T-helper 2 cell treated with Interferon-gamma antibody and Interleukin-4, amounts not matched to agents 5 μg/mL and 100 μg/mL, for 36 hours (primary cell): ENCODE measurements at regions not wholly inside any gene's neighbourhood (a gene's known extent, or its start where the extent isn't known, plus 50 kb on each side); places are given as distances from the start of the nearest gene placed in this dataset.

Source experiments
- DNase-seq: peaks from one replicate; pipeline ENCODE4 v3.0.0; 2021; ENCODE audit warnings: low spot score
- H3K27ac Mint-ChIP-seq: one replicate; pipeline ENCODE4 v1.8.0; 2021; ENCODE audit warnings: mild to moderate bottlenecking, mixed read lengths
- H3K27me3 Mint-ChIP-seq: one replicate; pipeline ENCODE4 v1.8.0; 2021; ENCODE audit warnings: low read depth, mixed read lengths
- H3K36me3 Mint-ChIP-seq: one replicate; pipeline ENCODE4 v1.8.0; 2021; ENCODE audit warnings: low read depth, mixed read lengths
- H3K4me1 Mint-ChIP-seq: one replicate; pipeline ENCODE4 v1.8.0; 2021; ENCODE audit warnings: low read depth, mixed read lengths
- H3K4me3 Mint-ChIP-seq: one replicate; pipeline ENCODE4 v1.8.0; 2022; ENCODE audit warnings: mild to moderate bottlenecking, moderate library complexity, mixed read lengths
- H3K9me3 Mint-ChIP-seq: one replicate; pipeline ENCODE4 v1.8.0; 2021; ENCODE audit warnings: mixed read lengths

- Mint-ChIP-seq H3K4me3 (no peak overlapping the region), H3K4me1 (peaks cover 5% of the 10 kb centered on the region), H3K36me3 (no peaks in the 10 kb centered on the region), H3K9me3 (no peaks in the 10 kb centered on the region), H3K27me3 (peaks cover 60% of the 10 kb centered on the region), H3K27ac (no peak overlapping the region)
- no peak for DNase-seq
Measured at GRCh38 chr12:111037047-111037446, 116.7 kb upstream of the MYL2 start.

- no peak overlapping the region for H3K27ac Mint-ChIP-seq
Measured at GRCh38 chr12:111035578-111036301, 115.4 kb upstream of the MYL2 start.

GRCh38 chr12:111034886-111035577 lies 114.7 kb upstream of the MYL2 start:
- peaks cover 5% of the 10 kb centered on the region for H3K4me1 Mint-ChIP-seq
- no peak overlapping the region for H3K27ac Mint-ChIP-seq
- peak overlapping the region; percentile 56 for H3K4me3 Mint-ChIP-seq
- H3K9me3 Mint-ChIP-seq, result no peaks in the 10 kb centered on the region
- no peaks in the 10 kb centered on the region for H3K36me3 Mint-ChIP-seq
- DNase-seq, result no peak
- peaks cover 73% of the 10 kb centered on the region for H3K27me3 Mint-ChIP-seq

More at GRCh38 chr12:111035578-111036301, 115.4 kb upstream of the MYL2 start:
- Mint-ChIP-seq H3K36me3 (no peaks in the 10 kb centered on the region), H3K4me3 (peak overlapping the region; percentile 56), H3K27me3 (peaks cover 67% of the 10 kb centered on the region), H3K9me3 (no peaks in the 10 kb centered on the region), H3K4me1 (peaks cover 5% of the 10 kb centered on the region)
- no peak for DNase-seq

- DNase-seq, result no peak
- Mint-ChIP-seq H3K27me3 (peaks cover 78% of the 10 kb centered on the region), H3K4me3 (peak within 1 kb of the TSS; percentile 56), H3K36me3 (no peaks in the 10 kb centered on the region), H3K4me1 (peaks cover 5% of the 10 kb centered on the region), H3K9me3 (no peaks in the 10 kb centered on the region), H3K27ac (no peak within 1 kb of the TSS)
Measured at GRCh38 chr12:111034083-111034885, 113.9 kb upstream of the MYL2 start, which contains the start of gene CUX2. Gene CUX2 (plus strand): TSS chr12:111034165.

DNA sequence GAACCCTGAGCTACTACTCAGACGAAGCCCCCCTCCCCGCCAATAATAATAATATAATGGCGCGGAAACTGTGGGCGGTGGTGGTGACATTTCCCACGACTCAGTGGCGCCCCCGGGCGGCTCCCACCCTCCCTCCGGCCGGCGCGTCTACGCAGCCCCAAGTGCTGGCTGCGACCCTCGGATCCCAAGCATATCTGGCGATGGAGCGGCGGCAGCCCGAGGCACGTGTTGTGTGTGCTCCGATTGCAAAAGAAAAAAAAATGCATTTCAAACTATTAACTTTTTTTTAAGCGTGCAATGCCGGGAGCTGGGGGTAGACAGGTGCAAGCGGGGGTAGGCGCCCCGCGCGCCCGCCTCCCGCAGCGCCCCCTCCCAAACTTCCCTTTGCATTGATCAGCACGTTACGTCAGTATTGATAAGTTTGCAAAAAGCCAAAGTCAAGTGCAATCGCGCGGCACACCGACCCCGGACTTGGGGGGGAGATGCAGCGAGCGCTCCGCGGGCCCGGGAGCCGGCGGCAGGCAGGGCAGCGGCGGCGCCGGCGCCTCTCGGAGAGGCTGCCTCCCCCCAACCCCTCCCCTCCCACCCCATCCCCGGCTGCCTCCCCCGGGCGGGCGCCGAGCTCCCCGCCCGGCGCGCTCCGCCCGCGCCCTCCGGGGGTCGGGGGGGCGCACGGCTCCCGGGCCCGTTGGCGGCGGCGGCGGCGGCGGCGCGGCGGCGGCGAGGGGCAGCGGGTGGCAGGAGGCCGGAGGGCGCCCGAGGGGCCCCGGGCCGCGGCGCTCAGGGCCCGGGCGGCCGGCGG lies 113.1 kb upstream of the MYL2 start:
- DNase-seq, result no peak
- Mint-ChIP-seq H3K27ac (no peak overlapping the region), H3K4me1 (peaks cover 5% of the 10 kb centered on the region), H3K9me3 (no peaks in the 10 kb centered on the region), H3K27me3 (peaks cover 73% of the 10 kb centered on the region), H3K4me3 (no peak overlapping the region), H3K36me3 (no peaks in the 10 kb centered on the region)

DNA sequence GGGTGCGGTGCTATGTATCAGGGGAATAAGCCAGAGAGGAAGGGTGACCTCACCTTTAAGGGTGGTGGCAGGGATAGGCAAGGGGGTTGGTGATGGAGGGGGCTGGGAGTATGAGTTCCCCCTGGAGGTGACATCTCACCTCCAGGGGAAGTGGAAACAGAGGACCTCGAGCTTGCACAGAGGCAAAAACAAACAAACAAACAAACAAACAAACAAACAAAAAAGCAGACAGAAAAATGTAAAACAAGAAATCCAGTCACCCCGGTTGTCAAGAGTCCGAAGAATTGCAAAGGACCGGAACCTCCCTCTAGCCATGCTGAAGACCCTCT lies 112.2 kb upstream of the MYL2 start:
- Mint-ChIP-seq H3K27ac (no peak overlapping the region), H3K27me3 (peaks cover 66% of the 10 kb centered on the region), H3K36me3 (no peaks in the 10 kb centered on the region), H3K4me3 (peak overlapping the region; percentile 28), H3K4me1 (peaks cover 5% of the 10 kb centered on the region), H3K9me3 (no peaks in the 10 kb centered on the region)
- DNase-seq, result no peak

DNA sequence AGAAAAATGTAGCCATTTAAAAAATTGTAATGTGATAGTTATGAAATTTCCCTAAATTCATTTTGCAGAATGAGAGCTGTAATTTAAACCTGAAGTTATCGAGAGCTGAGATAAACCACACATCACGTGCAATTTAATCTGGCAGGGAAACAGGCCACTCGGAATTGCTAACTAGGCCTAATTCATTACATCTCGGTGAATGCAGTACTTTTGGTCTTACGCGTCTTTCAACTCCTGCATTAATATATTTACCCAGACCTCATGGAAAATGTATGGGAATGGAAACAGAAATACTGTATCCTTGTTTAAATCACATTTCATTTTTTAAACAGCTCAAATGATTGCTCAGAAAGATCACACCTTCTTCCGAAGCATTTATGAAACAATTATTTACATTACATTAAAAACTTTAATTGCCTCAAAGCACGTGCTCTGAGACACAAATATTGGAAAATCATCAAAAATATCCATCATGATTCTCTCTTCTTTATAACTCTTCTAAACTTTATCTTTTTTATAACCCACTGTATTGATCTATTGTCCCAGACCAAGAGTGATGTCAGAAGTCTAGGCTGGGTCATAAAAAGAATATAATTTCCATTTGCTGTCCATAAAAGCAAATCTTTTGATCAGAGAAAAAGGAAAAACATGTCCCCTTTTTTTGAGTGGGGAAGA lies 111.7 kb upstream of the MYL2 start:
- H3K27ac Mint-ChIP-seq, result no peak overlapping the region
- H3K36me3 Mint-ChIP-seq, result no peaks in the 10 kb centered on the region
- peak overlapping the region; percentile 28 for H3K4me3 Mint-ChIP-seq
- peaks cover 66% of the 10 kb centered on the region for H3K27me3 Mint-ChIP-seq
- no peaks in the 10 kb centered on the region for H3K9me3 Mint-ChIP-seq
- no peak for DNase-seq
- H3K4me1 Mint-ChIP-seq, result peaks cover 5% of the 10 kb centered on the region

DNA sequence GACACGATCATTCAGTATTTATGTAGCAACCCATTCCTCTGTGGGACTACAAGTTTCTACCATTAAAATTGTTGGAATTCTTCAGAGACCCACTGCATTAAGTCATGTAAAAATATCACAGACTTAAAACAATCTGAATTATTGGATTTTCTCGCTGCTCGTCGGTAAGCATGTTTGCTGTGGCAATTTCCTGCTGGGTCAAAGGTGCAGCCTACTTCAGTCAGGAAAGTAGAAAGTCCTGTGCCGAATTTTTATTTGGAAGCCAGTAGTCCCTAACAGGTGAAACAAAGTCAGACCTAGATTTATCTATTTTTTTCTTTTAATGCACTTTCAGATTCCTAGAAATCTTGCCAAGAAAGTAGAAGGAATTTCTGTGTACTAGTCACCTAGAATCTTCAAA lies 110.4 kb upstream of the MYL2 start:
- no peak overlapping the region for H3K4me3 Mint-ChIP-seq
- no peaks in the 10 kb centered on the region for H3K36me3 Mint-ChIP-seq
- no peak for DNase-seq
- H3K4me1 Mint-ChIP-seq, result peaks cover 3% of the 10 kb centered on the region
- no peaks in the 10 kb centered on the region for H3K9me3 Mint-ChIP-seq
- H3K27ac Mint-ChIP-seq, result no peak overlapping the region
- peaks cover 58% of the 10 kb centered on the region for H3K27me3 Mint-ChIP-seq

DNA sequence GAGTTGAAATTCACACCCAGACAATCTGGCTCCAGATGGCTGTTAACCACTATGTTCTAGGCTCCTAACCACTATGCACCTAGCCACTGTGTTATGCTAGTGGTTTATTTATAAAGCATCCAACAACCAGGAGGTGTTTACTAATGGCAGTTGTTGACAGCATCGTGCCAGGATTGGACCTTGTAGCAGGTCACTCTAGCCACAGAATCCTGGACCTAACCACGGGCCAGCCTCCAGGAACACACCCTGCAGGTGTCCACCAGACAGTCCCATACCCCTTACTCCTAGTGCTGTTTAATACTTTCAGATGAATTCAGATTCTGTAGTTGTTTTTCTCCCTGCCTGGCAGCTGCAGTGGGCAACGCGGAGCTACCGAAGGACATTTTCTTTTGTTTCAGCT lies 109.4 kb upstream of the MYL2 start:
- H3K4me1 Mint-ChIP-seq, result no peaks in the 10 kb centered on the region
- H3K9me3 Mint-ChIP-seq, result no peaks in the 10 kb centered on the region
- H3K36me3 Mint-ChIP-seq, result no peaks in the 10 kb centered on the region
- H3K4me3 Mint-ChIP-seq, result no peak overlapping the region
- no peak overlapping the region for H3K27ac Mint-ChIP-seq
- DNase-seq, result no peak
- H3K27me3 Mint-ChIP-seq, result peaks cover 49% of the 10 kb centered on the region

GRCh38 chr12:111029305-111029704 lies 108.9 kb upstream of the MYL2 start:
- DNase-seq, result no peak
- Mint-ChIP-seq H3K4me1 (no peaks in the 10 kb centered on the region), H3K36me3 (no peaks in the 10 kb centered on the region), H3K27ac (no peak overlapping the region), H3K4me3 (no peak overlapping the region), H3K9me3 (no peaks in the 10 kb centered on the region), H3K27me3 (peaks cover 52% of the 10 kb centered on the region)

- no peaks in the 10 kb centered on the region for H3K9me3 Mint-ChIP-seq
- no peak for DNase-seq
- H3K4me1 Mint-ChIP-seq, result no peaks in the 10 kb centered on the region
- H3K4me3 Mint-ChIP-seq, result no peak overlapping the region
- no peaks in the 10 kb centered on the region for H3K36me3 Mint-ChIP-seq
- H3K27ac Mint-ChIP-seq, result no peak overlapping the region
- H3K27me3 Mint-ChIP-seq, result peaks cover 55% of the 10 kb centered on the region
Measured at GRCh38 chr12:111028830-111029229, 108.5 kb upstream of the MYL2 start.

- DNase-seq, result no peak
- H3K36me3 Mint-ChIP-seq, result no peaks in the 10 kb centered on the region
- H3K4me1 Mint-ChIP-seq, result no peaks in the 10 kb centered on the region
- no peak overlapping the region for H3K4me3 Mint-ChIP-seq
- H3K27me3 Mint-ChIP-seq, result peaks cover 47% of the 10 kb centered on the region
- no peaks in the 10 kb centered on the region for H3K9me3 Mint-ChIP-seq
- no peak overlapping the region for H3K27ac Mint-ChIP-seq
Measured at GRCh38 chr12:111027431-111027830, 107.1 kb upstream of the MYL2 start.

GRCh38 chr12:111025792-111026430 lies 105.5 kb upstream of the MYL2 start:
- no peak overlapping the region for H3K27ac Mint-ChIP-seq
- DNase-seq, result no peak
- H3K4me3 Mint-ChIP-seq, result no peak overlapping the region
- H3K4me1 Mint-ChIP-seq, result no peaks in the 10 kb centered on the region
- no peaks in the 10 kb centered on the region for H3K9me3 Mint-ChIP-seq
- H3K36me3 Mint-ChIP-seq, result no peaks in the 10 kb centered on the region
- peaks cover 33% of the 10 kb centered on the region for H3K27me3 Mint-ChIP-seq
